Loucy (cell line): ENCODE measurements at regions not wholly inside any gene's neighbourhood (a gene's known extent, or its start where the extent isn't known, plus 50 kb on each side); places are given as distances from the start of the nearest gene placed in this dataset.

ENCODE experiments used
- H2AFZ ChIP-seq: fragments of 200-600 bp; sonication (generic); 2 replicates; pipeline ENCODE4 v1.6.0; 2016; ENCODE audit warnings: antibody characterized with exemption, mild to moderate bottlenecking, low read length, moderate library complexity
- H3F3A ChIP-seq: fragments of 200-600 bp; 2 replicates; pipeline ENCODE4 v1.6.0; 2016; ENCODE audit warnings: antibody characterized with exemption, low read depth, mild to moderate bottlenecking
- H3K27me3 ChIP-seq: fragments of 200-600 bp; sonication (generic); 2 replicates; pipeline ENCODE4 v1.6.1; 2014; ENCODE audit warnings: low read length, mild to moderate bottlenecking; ENCODE audit not compliant: insufficient read depth, poor library complexity, severe bottlenecking
- H3K36me3 ChIP-seq: fragments of 200-600 bp; sonication (generic); 2 replicates; pipeline ENCODE4 v1.6.1; 2016; ENCODE audit warnings: low read length; ENCODE audit not compliant: insufficient read depth
- H3K4me1 ChIP-seq: fragments of 200-600 bp; sonication (generic); 2 replicates; pipeline ENCODE4 v1.5.1; 2014; ENCODE audit warnings: low read length, mild to moderate bottlenecking; ENCODE audit not compliant: insufficient read depth, poor library complexity, severe bottlenecking
- H3K4me2 ChIP-seq: fragments of 200-600 bp; sonication (generic); 2 replicates; pipeline ENCODE4 v1.6.0; 2014; ENCODE audit warnings: antibody characterized with exemption, low read length, low read depth, mild to moderate bottlenecking; ENCODE audit not compliant: poor library complexity, severe bottlenecking
- H3K4me3 ChIP-seq: fragments of 200-600 bp; sonication (generic); 2 replicates; pipeline ENCODE4 v1.5.1; 2014; ENCODE audit warnings: low read length, mild to moderate bottlenecking, mixed read lengths; ENCODE audit not compliant: poor library complexity, severe bottlenecking
- H3K79me2 ChIP-seq: fragments of 200-600 bp; sonication (generic); 2 replicates; pipeline ENCODE4 v1.6.1; 2014; ENCODE audit warnings: low read length; ENCODE audit not compliant: insufficient read depth
- H3K9ac ChIP-seq: fragments of 200-600 bp; sonication (generic); 2 replicates; pipeline ENCODE4 v1.6.0; 2014; ENCODE audit warnings: mild to moderate bottlenecking, low read depth, low read length, moderate library complexity; ENCODE audit not compliant: poor library complexity, severe bottlenecking
- H3K9me2 ChIP-seq: fragments of 200-600 bp; sonication (generic); replicated peaks from 2 replicates; pipeline ENCODE4 v1.6.1; 2016; ENCODE audit warnings: low read depth, low read length, mixed read lengths
- H3K9me3 ChIP-seq: fragments of 200-600 bp; sonication (generic); 2 replicates; pipeline ENCODE4 v1.6.1; 2014; ENCODE audit warnings: mild to moderate bottlenecking, antibody characterized with exemption, low read length, low read depth; ENCODE audit not compliant: insufficient read depth
- H4K20me1 ChIP-seq: fragments of 200-600 bp; sonication (generic); 2 replicates; pipeline ENCODE4 v1.6.0; 2014; ENCODE audit warnings: antibody characterized with exemption, low read length, mild to moderate bottlenecking; ENCODE audit not compliant: insufficient read depth, poor library complexity, severe bottlenecking
- CTCF ChIP-seq: fragments of 200-600 bp; sonication (generic); conservative IDR thresholded peaks from 2 replicates; pipeline ENCODE4 v1.5.1; 2014; ENCODE audit warnings: mild to moderate bottlenecking, antibody characterized with exemption, low read length
- EZH2phosphoT487 ChIP-seq: fragments of 200-600 bp; IDR thresholded peaks from 2 replicates; pipeline ENCODE4 v1.6.1; 2018; ENCODE audit warnings: antibody characterized with exemption, mild to moderate bottlenecking, moderate library complexity, borderline replicate concordance

- H3K9ac ChIP-seq, result no peak overlapping the region
- no peaks in the 10 kb centered on the region for H3K79me2 ChIP-seq
- H3K36me3 ChIP-seq, result no peaks in the 10 kb centered on the region
- no peak for TF ChIP-seq EZH2phosphoT487
- TF ChIP-seq CTCF, result no peak
- no peaks in the 10 kb centered on the region for H3K27me3 ChIP-seq
- no peak overlapping the region for H2AFZ ChIP-seq
- no peak overlapping the region for H3K4me2 ChIP-seq
- no peaks in the 10 kb centered on the region for H3F3A ChIP-seq
- no peaks in the 10 kb centered on the region for H3K4me1 ChIP-seq
- H4K20me1 ChIP-seq, result no peaks in the 10 kb centered on the region
- no peaks in the 10 kb centered on the region; the same call in 1 of the 2 replicates for H3K9me3 ChIP-seq
- H3K9me2 ChIP-seq, result no peaks in the 10 kb centered on the region
- H3K4me3 ChIP-seq, result no peak overlapping the region
These were observed 102.5 kb upstream of the PIEZO2 start for GRCh38 chr18:11251891-11252270.

- Histone ChIP-seq H3K4me1 (no peaks in the 10 kb centered on the region), H3K36me3 (no peaks in the 10 kb centered on the region), H3K9ac (no peak overlapping the region), H2AFZ (no peak overlapping the region), H4K20me1 (no peaks in the 10 kb centered on the region), H3K9me2 (no peaks in the 10 kb centered on the region), H3K79me2 (no peaks in the 10 kb centered on the region), H3K27me3 (no peaks in the 10 kb centered on the region), H3K9me3 (no peaks in the 10 kb centered on the region; the same call in 1 of the 2 replicates), H3K4me2 (no peak overlapping the region), H3F3A (no peaks in the 10 kb centered on the region), H3K4me3 (no peak overlapping the region)
- TF ChIP-seq CTCF (no peak), EZH2phosphoT487 (no peak)
These were observed 102.0 kb upstream of the PIEZO2 start for GRCh38 chr18:11251229-11251890.

- TF ChIP-seq EZH2phosphoT487, result no peak
- TF ChIP-seq CTCF, result no peak
- H2AFZ ChIP-seq, result no peak overlapping the region
- no peaks in the 10 kb centered on the region for H3F3A ChIP-seq
- no peak overlapping the region for H3K4me2 ChIP-seq
- H3K4me1 ChIP-seq, result no peaks in the 10 kb centered on the region
- no peak overlapping the region for H3K9ac ChIP-seq
- H3K79me2 ChIP-seq, result no peaks in the 10 kb centered on the region
- H3K4me3 ChIP-seq, result no peak overlapping the region
- no peaks in the 10 kb centered on the region for H3K36me3 ChIP-seq
- no peaks in the 10 kb centered on the region for H3K9me2 ChIP-seq
- no peaks in the 10 kb centered on the region for H3K27me3 ChIP-seq
- no peaks in the 10 kb centered on the region for H4K20me1 ChIP-seq
- H3K9me3 ChIP-seq, result no peaks in the 10 kb centered on the region; the same call in 1 of the 2 replicates
These were observed 100.0 kb upstream of the PIEZO2 start for GRCh38 chr18:11249391-11249790.
